Skeletal muscle cell (primary cell): ENCODE measurements at regions not wholly inside any gene's neighbourhood (a gene's known extent, or its start where the extent isn't known, plus 50 kb on each side); places are given as distances from the start of the nearest gene placed in this dataset.

Experiments used
- DNase-seq: peaks from one replicate; pipeline ENCODE4 v3.0.0-alpha.2; 2010; ENCODE audit warnings: low read depth
- H3K4me3 ChIP-seq: 2 replicates; pipeline ENCODE4 v1.5.1; 2011; ENCODE audit warnings: low read depth, mild to moderate bottlenecking, control low read depth, low read length, moderate library complexity

GRCh38 chr22:27163162-27164137, 506.1 kb downstream of the MIAT start:
- no peak for DNase-seq
- no peak overlapping the region for H3K4me3 ChIP-seq

GRCh38 chr22:27164781-27165503, 507.6 kb downstream of the MIAT start:
- H3K4me3 ChIP-seq = no peak overlapping the region

GRCh38 chr22:27168681-27169080, 511.3 kb downstream of the MIAT start:
- no peak overlapping the region for H3K4me3 ChIP-seq
- no peak for DNase-seq

More at GRCh38 chr22:27164781-27165503, 507.6 kb downstream of the MIAT start:
- no peak for DNase-seq

- H3K4me3 ChIP-seq = no peak overlapping the region
- peak; percentile 90 for DNase-seq
Measured at GRCh38 chr22:27170491-27170890, 513.1 kb downstream of the MIAT start.

GRCh38 chr22:27171212-27171611, 513.8 kb downstream of the MIAT start:
- no peak overlapping the region for H3K4me3 ChIP-seq
- DNase-seq = no peak

GRCh38 chr22:27173530-27173929, 516.1 kb downstream of the MIAT start:
- DNase-seq = no peak
- H3K4me3 ChIP-seq = no peak overlapping the region

GRCh38 chr22:27175021-27175838, 517.8 kb downstream of the MIAT start:
- no peak overlapping the region for H3K4me3 ChIP-seq
- DNase-seq = no peak

GRCh38 chr22:27175974-27176373, 518.6 kb downstream of the MIAT start:
- H3K4me3 ChIP-seq = no peak overlapping the region
- no peak for DNase-seq

- no peak for DNase-seq
- H3K4me3 ChIP-seq = no peak overlapping the region
Measured at GRCh38 chr22:27179161-27179560, 521.8 kb downstream of the MIAT start.

GRCh38 chr22:27181537-27181936, 524.1 kb downstream of the MIAT start:
- no peak for DNase-seq
- no peak overlapping the region for H3K4me3 ChIP-seq

- no peak for DNase-seq
- H3K4me3 ChIP-seq = no peak overlapping the region
Measured at GRCh38 chr22:27183474-27183873, 526.1 kb downstream of the MIAT start.

- no peak overlapping the region for H3K4me3 ChIP-seq
- DNase-seq = no peak
Measured at GRCh38 chr22:27185099-27185709, 527.8 kb downstream of the MIAT start.

GRCh38 chr22:27185760-27186302, 528.4 kb downstream of the MIAT start:
- no peak for DNase-seq
- no peak overlapping the region for H3K4me3 ChIP-seq

GRCh38 chr22:27186643-27187042, 529.3 kb downstream of the MIAT start:
- no peak for DNase-seq
- no peak overlapping the region for H3K4me3 ChIP-seq

- DNase-seq = peak; percentile 22
- H3K4me3 ChIP-seq = no peak overlapping the region
Measured at GRCh38 chr22:27192135-27192829, 534.9 kb downstream of the MIAT start.

GRCh38 chr22:27193215-27193614, 535.8 kb downstream of the MIAT start:
- no peak for DNase-seq
- H3K4me3 ChIP-seq = no peak overlapping the region

- H3K4me3 ChIP-seq = no peak overlapping the region
- DNase-seq = no peak
Measured at GRCh38 chr22:27193636-27194035, 536.2 kb downstream of the MIAT start.

- H3K4me3 ChIP-seq = no peak overlapping the region
Measured at GRCh38 chr22:27194096-27194748, 536.8 kb downstream of the MIAT start.

More at GRCh38 chr22:27194096-27194748, 536.8 kb downstream of the MIAT start:
- DNase-seq = no peak
